Activated CD8-positive, alpha-beta T cell treated with anti-CD3 and anti-CD28 coated beads, Interleukin-2, amount 10 ng/mL, durations not matched to agents 7 days and 5 days (primary cell): ENCODE measurements at regions not wholly inside any gene's neighbourhood (a gene's known extent, or its start where the extent isn't known, plus 50 kb on each side); places are given as distances from the start of the nearest gene placed in this dataset.

Experiments used
- ATAC-seq: fragments of 150-1000 bp; cut with Tn5 transposase; one replicate; pipeline ENCODE4 v1.10.0; 2021; ENCODE audit warnings: moderate library complexity
- CTCF ChIA-PET: fragments of 350-600 bp; sonication (Branson Sonifier 250); formaldehyde crosslinking; loops from one replicate; lab custom pipeline; 2021; ENCODE audit warnings: antibody characterized with exemption; lab: Charles Lee
- POLR2A ChIA-PET: fragments of 350-600 bp; sonication (Branson Sonifier 250); formaldehyde crosslinking; loops from one replicate; lab custom pipeline; 2021; ENCODE audit warnings: antibody characterized with exemption; lab: Charles Lee
- DNase-seq: peaks from one replicate; pipeline ENCODE4 v3.0.0-alpha.2; 2020
- H3K27ac Mint-ChIP-seq: one replicate; pipeline ENCODE4 v1.8.0; 2021; ENCODE audit warnings: mild to moderate bottlenecking, mixed read lengths
- H3K27me3 Mint-ChIP-seq: one replicate; pipeline ENCODE4 v1.8.0; 2021; ENCODE audit warnings: low read depth, mixed read lengths
- H3K36me3 Mint-ChIP-seq: one replicate; pipeline ENCODE4 v1.8.0; 2021; ENCODE audit warnings: low read depth, mixed read lengths
- H3K4me1 Mint-ChIP-seq: one replicate; pipeline ENCODE4 v1.8.0; 2021; ENCODE audit warnings: low read depth, mixed read lengths
- H3K4me3 Mint-ChIP-seq: one replicate; pipeline ENCODE4 v1.8.0; 2021; ENCODE audit warnings: mild to moderate bottlenecking, mixed read lengths
- H3K9me3 Mint-ChIP-seq: one replicate; pipeline ENCODE4 v1.8.0; 2022; ENCODE audit warnings: mixed read lengths; ENCODE audit not compliant: insufficient read depth

DNA sequence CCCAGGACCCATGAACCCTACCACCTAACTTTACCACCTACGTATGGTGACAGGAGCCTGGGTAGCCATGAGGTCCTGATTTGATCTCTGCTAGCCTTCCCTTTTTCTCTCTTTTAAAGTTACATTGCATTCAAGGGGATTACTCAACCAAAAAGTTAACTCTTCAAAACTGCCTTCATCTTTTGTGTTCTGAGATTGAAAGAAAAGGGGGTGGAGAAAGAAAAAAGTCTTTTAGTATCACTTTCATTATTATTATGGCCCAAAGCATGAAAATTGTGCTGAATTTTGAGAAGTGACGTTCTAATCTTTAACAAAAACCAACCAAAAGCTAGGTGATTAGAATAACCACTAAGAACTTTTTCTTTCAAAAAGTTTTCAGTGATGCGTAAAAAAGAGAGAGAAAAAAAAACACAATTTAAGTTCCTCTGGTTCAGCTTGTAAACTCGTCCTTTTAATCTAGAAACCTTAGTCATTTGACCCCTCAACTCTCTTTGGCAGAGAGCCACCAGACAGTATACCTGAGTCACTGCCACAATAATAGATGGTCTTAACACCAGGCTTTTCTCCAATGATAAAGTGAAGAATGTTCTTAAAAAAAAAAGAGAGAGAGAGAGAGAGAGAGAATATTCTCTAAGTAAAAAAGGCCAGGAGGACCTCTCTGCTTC is 347.4 kb upstream of the FGF13 start:
- H3K27ac Mint-ChIP-seq: no peak overlapping the region
- ChIA-PET POLR2A (no interaction called here), CTCF (no interaction called here)
- H3K9me3 Mint-ChIP-seq: no peaks in the 10 kb centered on the region
- ATAC-seq (no peak), DNase-seq (no peak)
- H3K36me3 Mint-ChIP-seq: no peaks in the 10 kb centered on the region
- H3K4me3 Mint-ChIP-seq: no peak overlapping the region
- H3K27me3 Mint-ChIP-seq: no peaks in the 10 kb centered on the region
- H3K4me1 Mint-ChIP-seq: no peaks in the 10 kb centered on the region

DNA sequence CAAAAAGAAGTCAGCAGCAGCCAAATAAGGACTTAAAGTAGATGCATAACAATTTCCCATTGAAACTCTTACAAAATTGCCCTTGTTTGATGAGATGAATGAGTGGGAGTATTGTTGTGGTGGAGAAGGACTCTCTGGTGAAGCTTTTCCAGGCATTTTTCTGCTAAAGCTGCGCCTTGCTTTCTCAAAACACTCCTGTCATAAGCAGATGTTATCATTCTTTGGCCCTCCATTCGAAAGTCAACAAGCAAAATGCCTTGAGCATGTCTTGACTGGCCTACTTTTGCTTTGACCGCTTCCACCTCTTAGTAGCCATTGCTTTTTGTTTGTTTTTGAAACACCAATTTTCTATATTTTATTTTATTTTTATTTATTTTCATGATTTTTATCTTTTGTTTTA is 340.9 kb upstream of the FGF13 start:
- ATAC-seq: no peak
- Mint-ChIP-seq H3K27ac (no peak overlapping the region), H3K27me3 (no peaks in the 10 kb centered on the region), H3K36me3 (no peaks in the 10 kb centered on the region), H3K9me3 (no peaks in the 10 kb centered on the region), H3K4me3 (no peak overlapping the region), H3K4me1 (no peaks in the 10 kb centered on the region)
- POLR2A ChIA-PET: no interaction called here
- no peak for DNase-seq
- CTCF ChIA-PET: no interaction called here

DNA sequence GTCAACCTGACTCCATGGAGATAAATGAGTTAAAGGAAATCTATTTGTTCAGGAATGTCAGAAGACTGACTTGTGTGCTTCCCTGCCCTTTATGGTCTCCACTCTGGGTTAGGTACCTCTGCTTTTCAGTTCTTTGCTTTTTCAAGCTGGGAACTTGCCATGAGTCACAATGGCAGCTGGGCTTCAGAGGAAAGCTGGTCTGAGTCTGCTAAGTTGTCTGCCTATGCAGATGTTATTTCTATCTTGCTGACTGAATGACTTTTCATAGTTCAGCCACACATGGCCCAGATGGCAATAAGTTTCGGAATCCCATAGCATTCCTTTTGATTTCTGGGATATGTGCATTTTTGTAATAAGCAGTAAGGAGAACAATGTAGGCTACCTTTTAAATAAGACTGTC is 337.9 kb upstream of the FGF13 start:
- H3K4me3 Mint-ChIP-seq: no peak overlapping the region
- ChIA-PET CTCF (no interaction called here), POLR2A (no interaction called here)

DNA sequence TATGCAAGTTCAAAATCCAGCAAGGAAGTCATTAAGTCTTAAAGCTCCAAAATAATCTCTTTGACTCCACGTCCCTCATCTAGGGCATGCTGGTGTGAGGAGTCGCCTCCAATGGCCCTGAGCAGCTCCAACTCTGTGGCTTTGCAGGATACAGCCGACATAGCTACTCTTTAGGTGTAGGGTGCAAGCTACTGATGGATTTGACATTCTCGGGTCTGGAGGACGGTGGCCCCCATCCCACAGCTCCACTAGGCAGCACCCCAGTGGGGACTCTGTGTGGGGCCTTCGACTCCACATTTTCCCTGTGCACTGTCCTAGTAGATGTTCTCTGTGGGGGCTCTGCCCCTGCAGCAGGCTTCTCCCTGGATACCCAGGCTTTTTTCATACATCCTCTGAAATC is 333.2 kb upstream of the FGF13 start:
- no peak overlapping the region for H3K4me3 Mint-ChIP-seq
- H3K36me3 Mint-ChIP-seq: no peaks in the 10 kb centered on the region

More for the DNA sequence above, 337.9 kb upstream of the FGF13 start:
- H3K4me1 Mint-ChIP-seq: no peaks in the 10 kb centered on the region
- no peaks in the 10 kb centered on the region for H3K36me3 Mint-ChIP-seq
- no peak overlapping the region for H3K27ac Mint-ChIP-seq
- no peak for DNase-seq
- no peaks in the 10 kb centered on the region for H3K27me3 Mint-ChIP-seq
- no peak for ATAC-seq
- no peaks in the 10 kb centered on the region for H3K9me3 Mint-ChIP-seq

DNA sequence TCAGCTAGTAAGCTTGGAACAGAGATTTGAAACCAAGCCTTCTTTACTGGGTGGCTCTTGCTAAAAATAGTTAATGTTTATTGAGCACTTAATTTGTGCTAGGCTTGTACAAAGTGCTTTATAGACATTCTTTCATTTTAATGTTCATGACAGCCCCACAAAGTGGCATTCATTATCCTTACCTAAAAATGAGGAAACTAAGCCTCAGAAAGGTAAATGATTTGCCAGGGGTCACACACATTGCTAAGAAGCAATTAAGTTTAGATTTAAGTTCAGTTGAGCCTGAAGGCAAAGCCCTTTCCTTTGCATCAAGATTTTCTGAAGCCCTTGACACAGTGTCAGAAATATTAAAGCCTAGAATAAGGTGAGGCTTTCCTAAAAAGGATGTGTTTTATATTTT is 327.5 kb upstream of the FGF13 start:
- Mint-ChIP-seq H3K27me3 (no peaks in the 10 kb centered on the region), H3K4me3 (no peak overlapping the region), H3K27ac (no peak overlapping the region), H3K4me1 (no peaks in the 10 kb centered on the region), H3K9me3 (no peaks in the 10 kb centered on the region), H3K36me3 (no peaks in the 10 kb centered on the region)
- POLR2A ChIA-PET: no interaction called here
- DNase-seq (no peak), ATAC-seq (no peak)
- CTCF ChIA-PET: no interaction called here

More for the DNA sequence above, 333.2 kb upstream of the FGF13 start:
- ChIA-PET POLR2A (no interaction called here), CTCF (no interaction called here)
- DNase-seq (no peak), ATAC-seq (no peak)
- Mint-ChIP-seq H3K9me3 (no peaks in the 10 kb centered on the region), H3K27me3 (no peaks in the 10 kb centered on the region), H3K4me1 (no peaks in the 10 kb centered on the region), H3K27ac (no peak overlapping the region)

DNA sequence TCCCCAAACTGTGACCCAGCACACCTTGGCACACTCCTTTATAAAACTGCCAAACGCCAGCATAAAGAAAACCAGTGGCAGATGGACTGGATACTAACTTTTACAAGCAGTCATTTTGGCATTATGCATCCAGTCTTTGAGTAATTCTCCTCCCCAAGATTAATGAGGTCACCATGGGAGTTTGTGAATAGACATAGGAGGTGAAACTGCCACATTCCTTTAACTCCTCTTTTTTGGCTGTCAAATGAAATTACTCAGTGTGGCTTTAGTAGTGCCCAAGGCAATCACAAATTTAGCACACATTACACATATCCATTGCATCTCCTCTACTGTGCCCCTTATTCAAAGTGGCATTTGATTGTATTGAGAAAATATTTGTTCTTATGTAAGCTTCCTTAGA is 315.3 kb upstream of the FGF13 start:
- DNase-seq: no peak
- H3K4me1 Mint-ChIP-seq: no peaks in the 10 kb centered on the region
- H3K27ac Mint-ChIP-seq: no peak overlapping the region
- no peaks in the 10 kb centered on the region for H3K27me3 Mint-ChIP-seq
- no peak for ATAC-seq
- POLR2A ChIA-PET: no interaction called here
- no peaks in the 10 kb centered on the region for H3K36me3 Mint-ChIP-seq
- H3K4me3 Mint-ChIP-seq: no peak overlapping the region
- H3K9me3 Mint-ChIP-seq: no peaks in the 10 kb centered on the region
- CTCF ChIA-PET: no interaction called here

DNA sequence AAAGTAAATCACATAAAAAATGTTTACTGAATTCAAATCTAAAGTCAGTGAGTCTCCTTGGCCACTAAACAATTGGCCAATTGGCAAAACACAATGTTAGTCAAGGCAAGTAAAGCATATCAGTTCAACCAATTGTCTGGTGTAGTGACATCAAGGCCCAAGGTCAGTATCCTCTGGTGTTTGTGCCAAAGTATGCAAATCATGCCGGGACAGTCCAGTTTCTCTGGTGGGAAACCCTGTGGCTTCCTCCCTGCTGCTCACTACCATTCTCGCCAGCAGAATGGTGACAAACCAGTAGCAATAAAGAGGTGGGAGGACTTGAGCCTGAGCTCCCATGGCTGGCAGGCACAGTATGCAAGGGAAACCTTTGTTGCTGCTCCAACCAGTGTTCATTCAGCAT is 314.9 kb upstream of the FGF13 start:
- Mint-ChIP-seq H3K27ac (no peak overlapping the region), H3K36me3 (no peaks in the 10 kb centered on the region), H3K4me1 (no peaks in the 10 kb centered on the region), H3K9me3 (no peaks in the 10 kb centered on the region), H3K4me3 (no peak overlapping the region), H3K27me3 (no peaks in the 10 kb centered on the region)
- ChIA-PET POLR2A (no interaction called here), CTCF (no interaction called here)
- DNase-seq: no peak
- no peak for ATAC-seq

DNA sequence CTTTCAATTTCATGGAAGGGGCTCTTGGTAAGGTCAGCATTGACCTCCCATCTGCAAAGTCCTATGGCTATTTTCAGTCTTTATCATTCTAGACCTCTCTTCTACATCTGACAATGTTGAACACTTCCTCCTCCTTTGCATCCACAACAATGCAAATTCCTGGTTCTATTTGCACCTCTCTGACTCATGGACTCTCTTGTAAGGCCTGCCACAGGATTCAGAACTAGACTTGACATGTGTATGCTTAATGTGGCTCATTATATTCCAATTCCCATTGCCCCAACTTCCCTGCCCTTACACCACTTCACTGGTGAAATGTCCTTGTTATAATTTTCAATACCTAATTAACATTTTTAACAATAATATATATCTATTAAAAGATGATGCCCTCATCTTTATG is 314.3 kb upstream of the FGF13 start:
- no peaks in the 10 kb centered on the region for H3K27me3 Mint-ChIP-seq
- ATAC-seq (no peak), DNase-seq (no peak)
- H3K9me3 Mint-ChIP-seq: no peaks in the 10 kb centered on the region
- H3K27ac Mint-ChIP-seq: no peak overlapping the region
- ChIA-PET CTCF (no interaction called here), POLR2A (no interaction called here)
- H3K4me3 Mint-ChIP-seq: no peak overlapping the region
- H3K4me1 Mint-ChIP-seq: no peaks in the 10 kb centered on the region
- H3K36me3 Mint-ChIP-seq: no peaks in the 10 kb centered on the region

DNA sequence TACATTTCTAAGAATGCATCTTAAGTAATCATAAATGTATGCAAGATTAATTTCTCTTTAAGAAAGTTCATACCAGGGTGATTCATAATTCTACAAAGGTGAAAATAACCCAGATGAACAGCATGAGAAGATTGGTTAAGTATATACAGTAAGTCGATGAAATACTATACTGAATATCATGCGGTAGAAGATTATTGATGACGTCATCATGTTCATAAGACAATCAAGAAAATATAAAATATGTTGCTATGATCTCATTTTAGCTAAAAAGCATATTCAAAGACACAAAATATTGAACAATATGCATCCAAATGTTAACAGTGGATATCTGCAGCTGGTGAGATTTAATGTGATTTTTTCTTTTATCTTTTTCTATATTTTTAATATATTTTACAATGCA is 312.0 kb upstream of the FGF13 start:
- Mint-ChIP-seq H3K4me3 (no peak overlapping the region), H3K27ac (no peak overlapping the region), H3K27me3 (no peaks in the 10 kb centered on the region), H3K9me3 (no peaks in the 10 kb centered on the region), H3K4me1 (no peaks in the 10 kb centered on the region), H3K36me3 (no peaks in the 10 kb centered on the region)
- CTCF ChIA-PET: no interaction called here
- ATAC-seq: no peak
- no peak for DNase-seq
- POLR2A ChIA-PET: no interaction called here

DNA sequence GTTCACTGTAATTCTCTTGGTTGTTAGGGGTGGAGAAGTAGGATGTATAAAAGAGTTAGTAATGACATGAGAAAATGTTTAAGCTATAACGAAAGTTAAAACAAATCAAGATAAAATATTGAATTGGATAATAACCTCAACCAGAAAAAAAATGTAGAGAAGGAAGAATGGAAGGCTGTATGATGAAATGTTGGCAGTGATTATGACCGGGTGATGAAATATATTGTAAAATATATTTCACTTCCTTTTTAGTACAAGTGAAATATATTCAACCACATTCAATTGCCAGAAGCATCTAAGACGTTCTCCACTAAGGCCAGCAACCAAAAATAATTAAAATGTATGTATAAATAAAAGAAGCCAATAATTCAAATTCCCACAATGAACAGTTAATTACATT is 309.3 kb upstream of the FGF13 start:
- H3K27me3 Mint-ChIP-seq: no peaks in the 10 kb centered on the region
- ATAC-seq: no peak
- ChIA-PET POLR2A (no interaction called here), CTCF (no interaction called here)
- DNase-seq: no peak
- H3K9me3 Mint-ChIP-seq: no peaks in the 10 kb centered on the region
- H3K4me1 Mint-ChIP-seq: no peaks in the 10 kb centered on the region
- no peaks in the 10 kb centered on the region for H3K36me3 Mint-ChIP-seq
- no peak overlapping the region for H3K4me3 Mint-ChIP-seq
- H3K27ac Mint-ChIP-seq: no peak overlapping the region

DNA sequence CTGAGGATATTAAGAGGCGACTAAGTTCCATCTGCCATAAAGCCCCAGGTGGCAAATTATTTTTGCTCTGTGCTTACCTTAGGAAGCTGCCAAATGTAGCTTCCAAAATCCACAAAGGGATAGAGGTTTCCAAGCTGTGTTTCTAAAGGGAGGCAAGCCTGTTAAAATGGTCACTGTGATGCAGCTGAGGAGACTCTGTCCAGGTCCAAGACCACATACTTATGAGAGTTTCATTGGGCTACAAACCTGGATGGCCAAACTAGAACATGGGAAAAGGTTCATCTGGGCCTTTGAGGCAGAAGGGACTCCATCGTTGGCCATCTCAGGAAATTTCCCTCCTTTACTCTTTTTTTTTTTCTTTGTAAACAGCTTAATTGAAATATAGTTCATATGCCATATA is 306.9 kb upstream of the FGF13 start:
- POLR2A ChIA-PET: no interaction called here
- Mint-ChIP-seq H3K27ac (no peak overlapping the region), H3K4me3 (no peak overlapping the region), H3K27me3 (no peaks in the 10 kb centered on the region), H3K36me3 (no peaks in the 10 kb centered on the region), H3K4me1 (no peaks in the 10 kb centered on the region), H3K9me3 (no peaks in the 10 kb centered on the region)
- ATAC-seq: no peak
- DNase-seq: no peak
- CTCF ChIA-PET: no interaction called here

DNA sequence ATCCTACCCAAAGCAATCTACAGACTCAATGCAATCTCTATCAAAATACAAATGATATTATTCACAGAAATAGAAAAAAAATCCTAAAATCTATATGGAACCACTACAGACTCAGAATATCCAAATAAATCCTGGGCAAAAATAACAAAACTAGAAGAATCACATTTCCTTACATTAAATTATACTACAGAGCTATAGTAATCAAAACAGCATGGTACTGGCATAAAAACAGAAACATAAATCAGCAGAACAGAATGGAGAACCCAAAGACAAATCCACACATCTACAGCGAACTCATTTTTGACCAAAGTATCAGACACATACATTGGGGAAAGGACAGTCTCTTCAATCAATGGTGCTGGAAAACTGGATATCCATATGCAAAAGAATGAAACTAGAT is 304.1 kb upstream of the FGF13 start:
- ChIA-PET POLR2A (no interaction called here), CTCF (no interaction called here)
- DNase-seq (no peak), ATAC-seq (no peak)
- Mint-ChIP-seq H3K27me3 (no peaks in the 10 kb centered on the region), H3K36me3 (no peaks in the 10 kb centered on the region), H3K27ac (no peak overlapping the region), H3K4me1 (no peaks in the 10 kb centered on the region), H3K9me3 (no peaks in the 10 kb centered on the region), H3K4me3 (no peak overlapping the region)

DNA sequence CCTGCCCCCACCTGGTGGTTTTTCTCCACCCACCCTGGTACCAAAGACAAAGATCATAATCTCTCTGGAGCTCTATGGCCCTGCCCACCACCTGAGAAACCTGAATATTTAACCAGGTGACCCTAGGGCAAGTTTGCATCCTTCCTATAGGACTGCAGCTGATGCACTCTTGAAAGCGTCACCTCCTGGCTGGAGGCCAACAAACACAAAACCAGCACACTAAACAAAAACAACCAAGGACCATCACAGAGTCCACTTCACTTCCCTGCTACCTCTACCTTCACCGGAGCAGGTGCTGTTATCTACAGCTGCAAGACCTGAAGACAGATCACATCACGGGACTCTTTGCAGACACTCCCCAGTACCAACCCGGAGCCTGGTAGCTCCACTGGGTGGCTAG is 296.7 kb upstream of the FGF13 start:
- ChIA-PET POLR2A (no interaction called here), CTCF (no interaction called here)
- Mint-ChIP-seq H3K36me3 (no peaks in the 10 kb centered on the region), H3K9me3 (no peaks in the 10 kb centered on the region), H3K27me3 (no peaks in the 10 kb centered on the region), H3K4me1 (no peaks in the 10 kb centered on the region), H3K27ac (no peak overlapping the region), H3K4me3 (no peak overlapping the region)
- ATAC-seq (no peak), DNase-seq (no peak)
